NCI-H146 treated with DMSO at 0.1 percent for 48 hours (cell line): ENCODE measurements at regions not wholly inside any gene's neighbourhood (a gene's known extent, or its start where the extent isn't known, plus 50 kb on each side); places are given as distances from the start of the nearest gene placed in this dataset.

Source experiments
- DNase-seq: peaks from one replicate; lab custom pipeline; 2025; ENCODE audit not compliant: unreplicated experiment; lab: John Stamatoyannopoulos, UW

GRCh38 chr2:177342736-177343135 lies 49.8 kb upstream of the AGPS start:
- DNase-seq = no peak
